Panc1 (cell line): ENCODE measurements at regions not wholly inside any gene's neighbourhood (a gene's known extent, or its start where the extent isn't known, plus 50 kb on each side); places are given as distances from the start of the nearest gene placed in this dataset.

Experiments used
- ATAC-seq: fragments of 200-7000 bp; cut with Tn5 transposase; 2 replicates; pipeline ENCODE4 v1.9.1; 2020; ENCODE audit warnings: mild to moderate bottlenecking, moderate library complexity
- BruUV-seq: library from RNA; stranded (reverse); fragments of 400-500 nt; replicated peaks from 2 replicates; lab custom pipeline; 2021; lab: Mats Ljungman, UMichigan
- CTCF ChIA-PET: fragments of 300-600 bp; sonication (Branson Sonifier 250); formaldehyde crosslinking; loops from one replicate; lab custom pipeline; 2022; ENCODE audit warnings: antibody characterized with exemption; lab: Charles Lee
- POLR2A ChIA-PET: fragments of 300-600 bp; sonication (Branson Sonifier 250); formaldehyde crosslinking; loops from one replicate; lab custom pipeline; 2022; ENCODE audit warnings: antibody characterized with exemption; lab: Charles Lee
- DNase-seq: peaks from one replicate; pipeline ENCODE4 v3.0.0-alpha.2; 2010; ENCODE audit warnings: low read depth, low spot score
- H3K27ac ChIP-seq: 2 replicates; pipeline ENCODE4 v1.5.1; 2011; ENCODE audit warnings: mild to moderate bottlenecking, low read length, inconsistent platforms
- H3K27me3 ChIP-seq: fragments of 200-500 bp; sonication (Bioruptor generic); 2 replicates; pipeline ENCODE4 v1.6.0; 2014; ENCODE audit warnings: low read length, inconsistent platforms; ENCODE audit not compliant: control insufficient read depth, insufficient read depth
- H3K36me3 ChIP-seq: fragments of 200-500 bp; sonication (Bioruptor generic); 2 replicates; pipeline ENCODE4 v1.5.1; 2014; ENCODE audit warnings: inconsistent platforms, mild to moderate bottlenecking, low read length, moderate library complexity; ENCODE audit not compliant: control insufficient read depth, insufficient read depth
- H3K4me1 ChIP-seq: 2 replicates; pipeline ENCODE4 v1.5.1; 2011; ENCODE audit warnings: inconsistent platforms, mild to moderate bottlenecking, low read length, moderate library complexity; ENCODE audit not compliant: control insufficient read depth, insufficient read depth
- H3K4me3 ChIP-seq, 2 experiments: 2 replicates each; pipeline ENCODE4 v1.5.1; 2011 to 2012; ENCODE audit warnings: low read depth in 2 of 2, low read length in 2 of 2, mild to moderate bottlenecking in 2 of 2, inconsistent platforms in 1 of 2, moderate library complexity in 1 of 2
- H3K9me3 ChIP-seq: fragments of 200-500 bp; sonication (Bioruptor generic); 2 replicates; pipeline ENCODE4 v1.5.1; 2014; ENCODE audit warnings: low read depth, mild to moderate bottlenecking, inconsistent platforms, low read length, moderate library complexity; ENCODE audit not compliant: control insufficient read depth, insufficient read depth
- CTCF ChIP-seq: fragments of 450-650 bp; IDR thresholded peaks from 2 replicates; pipeline ENCODE4 v1.5.1; 2017; ENCODE audit warnings: mild to moderate bottlenecking
- POLR2AphosphoS5 ChIP-seq: IDR thresholded peaks from 2 replicates; pipeline ENCODE4 v1.6.1; 2012; ENCODE audit warnings: mild to moderate bottlenecking, low read depth, low read length, moderate library complexity
- SIN3A ChIP-seq: IDR thresholded peaks from 2 replicates; pipeline ENCODE4 v1.6.1; 2012; ENCODE audit warnings: low read depth, mild to moderate bottlenecking, low read length, moderate library complexity, borderline replicate concordance; ENCODE audit not compliant: insufficient read depth
- TCF7L2 ChIP-seq: IDR thresholded peaks from 2 replicates; pipeline ENCODE4 v1.6.1; 2011; ENCODE audit warnings: mild to moderate bottlenecking, low read depth, low read length, inconsistent platforms
- in situ Hi-C: cut with HindIII; loops from 2 replicates; pipeline ENCODE4 v1.10.0; 2016; ENCODE audit warnings: low sequenced_read_pairs, low pct_unique_long_range_greater_than_20kb
- intact Hi-C: fragments of 100-400 bp; cut with micrococcal nuclease; formaldehyde crosslinking; loops from one replicate; pipeline ENCODE4 v1.10.0; 2022; ENCODE audit not compliant: unreplicated experiment
- TF ChIP-seq, protein P1 (sequence below), 2 experiments: IDR thresholded peaks; 2 replicates each; pipeline ENCODE4 v1.6.1; 2011 to 2012; ENCODE audit warnings: low read depth in 2 of 2, control low read depth in 1 of 2, low read length in 1 of 2, mild to moderate bottlenecking in 1 of 2, moderate library complexity in 1 of 2; ENCODE audit not compliant: insufficient read depth in 1 of 2

DNA sequence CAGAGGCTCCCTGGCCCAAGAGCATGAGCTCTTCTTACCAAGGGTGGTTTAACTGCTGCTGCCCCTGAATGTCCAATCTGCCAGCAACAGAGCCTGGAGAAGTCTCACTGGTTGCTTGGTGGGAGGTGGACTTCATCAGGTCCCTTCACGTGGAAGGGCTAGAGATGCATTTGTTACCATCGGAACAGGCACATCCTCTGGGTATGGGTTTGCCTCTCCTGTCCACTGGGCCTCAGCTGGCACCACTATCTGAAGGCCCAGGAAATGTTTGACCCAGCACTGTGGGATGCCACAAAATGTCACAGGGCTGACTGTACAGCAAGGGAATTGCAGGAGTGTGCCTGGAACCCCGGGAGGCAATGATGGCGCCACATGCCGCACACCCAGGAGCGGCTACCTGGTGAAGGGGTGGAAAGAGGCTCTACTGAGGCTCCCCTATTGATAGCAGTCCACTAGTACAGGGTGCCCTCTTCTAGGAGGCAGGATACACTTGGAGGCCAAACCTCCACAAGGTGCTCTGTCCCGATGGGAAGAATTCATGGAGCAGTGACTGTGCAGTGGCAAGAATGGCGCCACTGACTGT lies 603.1 kb upstream of the MGMT start:
- H3K4me3 ChIP-seq = no peak overlapping the region
- no peaks in the 10 kb centered on the region for H3K36me3 ChIP-seq
- no peak overlapping the region for H3K27ac ChIP-seq
- DNase-seq (no peak), ATAC-seq (no peak)
- intact Hi-C loops = loop anchor here (5.0 kb wide), 1 partner anchor 597 kb away; no protein-coding TSS in a partner anchor
- CTCF ChIA-PET = no interaction called here
- no TSS peak for BruUV-seq
- no peaks in the 10 kb centered on the region for H3K9me3 ChIP-seq
- no peaks in the 10 kb centered on the region for H3K4me1 ChIP-seq
- H3K27me3 ChIP-seq = peaks cover 10% of the 10 kb centered on the region
- in situ Hi-C loops = no loop called here
- POLR2A ChIA-PET = no interaction called here
- TF ChIP-seq SIN3A (no peak), TCF7L2 (no peak)

DNA sequence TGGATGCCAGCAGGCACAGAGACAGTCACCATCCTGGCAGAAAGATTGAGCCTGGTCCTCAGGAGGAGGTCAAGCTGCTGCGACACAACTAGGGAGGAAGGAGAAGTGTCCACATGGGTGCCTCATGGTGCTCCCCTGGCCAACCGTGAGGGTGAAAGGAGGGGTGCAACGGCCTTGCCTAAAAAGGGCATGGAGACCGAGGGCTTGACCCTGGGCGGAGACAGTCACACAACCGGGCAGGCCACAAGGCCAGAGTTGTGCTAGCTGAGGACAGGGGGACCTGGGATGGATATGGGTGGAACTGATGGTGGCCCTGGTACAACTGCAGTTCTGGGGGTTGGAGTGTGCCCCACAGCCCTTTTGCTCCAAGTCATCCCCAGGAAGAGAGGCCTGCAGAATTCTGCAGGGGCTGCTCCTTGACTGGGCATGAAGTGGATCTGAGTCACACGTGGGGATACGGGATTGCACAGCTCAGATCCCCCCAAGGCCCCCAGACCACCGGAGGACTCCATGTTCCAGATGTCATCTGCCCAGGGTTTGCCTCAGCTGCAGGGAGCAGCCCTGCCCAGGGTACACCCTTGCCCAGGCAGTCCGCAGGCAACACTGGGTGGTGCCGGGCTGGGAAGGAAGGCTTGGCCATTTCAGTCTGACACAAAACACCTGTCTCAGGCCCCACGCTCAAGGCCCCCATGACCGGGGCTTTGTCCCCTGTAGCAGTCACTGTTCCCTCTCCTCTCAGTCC lies 602.3 kb upstream of the MGMT start:
- no peak for TF ChIP-seq TCF7L2
- TF ChIP-seq POLR2AphosphoS5 = no peak
- TF ChIP-seq, protein P1, sequence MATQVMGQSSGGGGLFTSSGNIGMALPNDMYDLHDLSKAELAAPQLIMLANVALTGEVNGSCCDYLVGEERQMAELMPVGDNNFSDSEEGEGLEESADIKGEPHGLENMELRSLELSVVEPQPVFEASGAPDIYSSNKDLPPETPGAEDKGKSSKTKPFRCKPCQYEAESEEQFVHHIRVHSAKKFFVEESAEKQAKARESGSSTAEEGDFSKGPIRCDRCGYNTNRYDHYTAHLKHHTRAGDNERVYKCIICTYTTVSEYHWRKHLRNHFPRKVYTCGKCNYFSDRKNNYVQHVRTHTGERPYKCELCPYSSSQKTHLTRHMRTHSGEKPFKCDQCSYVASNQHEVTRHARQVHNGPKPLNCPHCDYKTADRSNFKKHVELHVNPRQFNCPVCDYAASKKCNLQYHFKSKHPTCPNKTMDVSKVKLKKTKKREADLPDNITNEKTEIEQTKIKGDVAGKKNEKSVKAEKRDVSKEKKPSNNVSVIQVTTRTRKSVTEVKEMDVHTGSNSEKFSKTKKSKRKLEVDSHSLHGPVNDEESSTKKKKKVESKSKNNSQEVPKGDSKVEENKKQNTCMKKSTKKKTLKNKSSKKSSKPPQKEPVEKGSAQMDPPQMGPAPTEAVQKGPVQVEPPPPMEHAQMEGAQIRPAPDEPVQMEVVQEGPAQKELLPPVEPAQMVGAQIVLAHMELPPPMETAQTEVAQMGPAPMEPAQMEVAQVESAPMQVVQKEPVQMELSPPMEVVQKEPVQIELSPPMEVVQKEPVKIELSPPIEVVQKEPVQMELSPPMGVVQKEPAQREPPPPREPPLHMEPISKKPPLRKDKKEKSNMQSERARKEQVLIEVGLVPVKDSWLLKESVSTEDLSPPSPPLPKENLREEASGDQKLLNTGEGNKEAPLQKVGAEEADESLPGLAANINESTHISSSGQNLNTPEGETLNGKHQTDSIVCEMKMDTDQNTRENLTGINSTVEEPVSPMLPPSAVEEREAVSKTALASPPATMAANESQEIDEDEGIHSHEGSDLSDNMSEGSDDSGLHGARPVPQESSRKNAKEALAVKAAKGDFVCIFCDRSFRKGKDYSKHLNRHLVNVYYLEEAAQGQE (IDR thresholded peaks at IDR 0.05; ENCODE audit: insufficient read depth in 1 of 2, low read depth in 2 of 2, low read length in 1 of 2) = no peak
- TF ChIP-seq SIN3A = no peak
- no peak for TF ChIP-seq CTCF
- ChIA-PET CTCF (no interaction called here), POLR2A (no interaction called here)
- ATAC-seq (no peak), DNase-seq (no peak)
- Histone ChIP-seq H3K4me3 (no peak overlapping the region), H3K27me3 (peaks cover 10% of the 10 kb centered on the region), H3K9me3 (no peaks in the 10 kb centered on the region), H3K27ac (no peak overlapping the region), H3K36me3 (no peaks in the 10 kb centered on the region), H3K4me1 (no peaks in the 10 kb centered on the region)
- BruUV-seq = no TSS peak
- in situ Hi-C loops (no loop called here), intact Hi-C loops (loop anchor here (5.0 kb wide), 1 partner anchor 597 kb away; no protein-coding TSS in a partner anchor)
